ENCODE measurements at regions not wholly inside any gene's neighbourhood (a gene's known extent, or its start where the extent isn't known, plus 50 kb on each side); places are given as distances from the start of the nearest gene placed in this dataset.

DNA sequence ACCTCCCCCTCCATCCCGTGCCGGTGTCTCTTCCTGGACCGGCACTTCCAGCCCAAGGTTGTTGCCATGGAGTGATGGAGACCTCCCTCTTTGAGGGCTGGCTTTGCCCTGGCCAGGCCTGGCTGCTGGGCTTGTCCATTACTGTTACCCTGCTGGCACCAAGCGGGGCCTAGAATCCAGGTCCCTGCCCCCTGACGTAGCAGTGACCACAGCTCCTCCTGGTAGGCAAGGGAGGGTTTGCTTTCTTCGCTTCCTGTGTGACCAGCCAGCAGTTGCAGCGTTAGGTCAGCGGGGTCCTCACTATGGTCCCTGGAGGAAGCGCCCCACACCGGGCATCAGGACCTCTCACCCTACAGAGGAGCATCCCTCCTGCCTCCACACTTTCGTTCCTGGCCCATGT is 146.7 kb upstream of the COL5A1 start:
- no peak for TF ChIP-seq SNAI2 (CRISPR knock-in tag; IDR thresholded peaks at IDR 0.05)
- TF ChIP-seq ZFP3 (CRISPR knock-in tag; IDR thresholded peaks at IDR 0.05) = no peak
- TF ChIP-seq, protein P1, sequence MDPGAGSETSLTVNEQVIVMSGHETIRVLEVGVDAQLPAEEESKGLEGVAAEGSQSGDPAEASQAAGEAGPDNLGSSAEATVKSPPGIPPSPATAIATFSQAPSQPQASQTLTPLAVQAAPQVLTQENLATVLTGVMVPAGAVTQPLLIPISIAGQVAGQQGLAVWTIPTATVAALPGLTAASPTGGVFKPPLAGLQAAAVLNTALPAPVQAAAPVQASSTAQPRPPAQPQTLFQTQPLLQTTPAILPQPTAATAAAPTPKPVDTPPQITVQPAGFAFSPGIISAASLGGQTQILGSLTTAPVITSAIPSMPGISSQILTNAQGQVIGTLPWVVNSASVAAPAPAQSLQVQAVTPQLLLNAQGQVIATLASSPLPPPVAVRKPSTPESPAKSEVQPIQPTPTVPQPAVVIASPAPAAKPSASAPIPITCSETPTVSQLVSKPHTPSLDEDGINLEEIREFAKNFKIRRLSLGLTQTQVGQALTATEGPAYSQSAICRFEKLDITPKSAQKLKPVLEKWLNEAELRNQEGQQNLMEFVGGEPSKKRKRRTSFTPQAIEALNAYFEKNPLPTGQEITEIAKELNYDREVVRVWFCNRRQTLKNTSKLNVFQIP (CRISPR knock-in tag; IDR thresholded peaks at IDR 0.05; ENCODE audit: borderline replicate concordance, low read depth) = no peak
- TF ChIP-seq, protein P2, sequence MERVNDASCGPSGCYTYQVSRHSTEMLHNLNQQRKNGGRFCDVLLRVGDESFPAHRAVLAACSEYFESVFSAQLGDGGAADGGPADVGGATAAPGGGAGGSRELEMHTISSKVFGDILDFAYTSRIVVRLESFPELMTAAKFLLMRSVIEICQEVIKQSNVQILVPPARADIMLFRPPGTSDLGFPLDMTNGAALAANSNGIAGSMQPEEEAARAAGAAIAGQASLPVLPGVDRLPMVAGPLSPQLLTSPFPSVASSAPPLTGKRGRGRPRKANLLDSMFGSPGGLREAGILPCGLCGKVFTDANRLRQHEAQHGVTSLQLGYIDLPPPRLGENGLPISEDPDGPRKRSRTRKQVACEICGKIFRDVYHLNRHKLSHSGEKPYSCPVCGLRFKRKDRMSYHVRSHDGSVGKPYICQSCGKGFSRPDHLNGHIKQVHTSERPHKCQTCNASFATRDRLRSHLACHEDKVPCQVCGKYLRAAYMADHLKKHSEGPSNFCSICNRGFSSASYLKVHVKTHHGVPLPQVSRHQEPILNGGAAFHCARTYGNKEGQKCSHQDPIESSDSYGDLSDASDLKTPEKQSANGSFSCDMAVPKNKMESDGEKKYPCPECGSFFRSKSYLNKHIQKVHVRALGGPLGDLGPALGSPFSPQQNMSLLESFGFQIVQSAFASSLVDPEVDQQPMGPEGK (CRISPR knock-in tag; IDR thresholded peaks at IDR 0.05; ENCODE audit: borderline replicate concordance) = no peak
- no peak for TF ChIP-seq ZNF70 (CRISPR knock-in tag; IDR thresholded peaks at IDR 0.05)
- TF ChIP-seq, protein P3, sequence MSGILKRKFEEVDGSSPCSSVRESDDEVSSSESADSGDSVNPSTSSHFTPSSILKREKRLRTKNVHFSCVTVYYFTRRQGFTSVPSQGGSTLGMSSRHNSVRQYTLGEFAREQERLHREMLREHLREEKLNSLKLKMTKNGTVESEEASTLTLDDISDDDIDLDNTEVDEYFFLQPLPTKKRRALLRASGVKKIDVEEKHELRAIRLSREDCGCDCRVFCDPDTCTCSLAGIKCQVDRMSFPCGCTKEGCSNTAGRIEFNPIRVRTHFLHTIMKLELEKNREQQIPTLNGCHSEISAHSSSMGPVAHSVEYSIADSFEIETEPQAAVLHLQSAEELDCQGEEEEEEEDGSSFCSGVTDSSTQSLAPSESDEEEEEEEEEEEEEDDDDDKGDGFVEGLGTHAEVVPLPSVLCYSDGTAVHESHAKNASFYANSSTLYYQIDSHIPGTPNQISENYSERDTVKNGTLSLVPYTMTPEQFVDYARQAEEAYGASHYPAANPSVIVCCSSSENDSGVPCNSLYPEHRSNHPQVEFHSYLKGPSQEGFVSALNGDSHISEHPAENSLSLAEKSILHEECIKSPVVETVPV (CRISPR knock-in tag; IDR thresholded peaks at IDR 0.05) = no peak
- no peak for TF ChIP-seq TOX (CRISPR knock-in tag; IDR thresholded peaks at IDR 0.05; ENCODE audit: borderline replicate concordance)
- TF ChIP-seq BACH2 (CRISPR knock-in tag; IDR thresholded peaks at IDR 0.05; ENCODE audit: borderline replicate concordance) = no peak
- TF ChIP-seq OSR1 (CRISPR knock-in tag; IDR thresholded peaks at IDR 0.05) = no peak

Data from SK-N-SH treated with all-trans-retinoic acid at 6 μM for 48 hours (cell line).